ENCODE measurements at regions not wholly inside any gene's neighbourhood (a gene's known extent, or its start where the extent isn't known, plus 50 kb on each side); places are given as distances from the start of the nearest gene placed in this dataset.
A peak's percentile ranks its signal among the peaks of the same experiment; 100 is the strongest.

DNA sequence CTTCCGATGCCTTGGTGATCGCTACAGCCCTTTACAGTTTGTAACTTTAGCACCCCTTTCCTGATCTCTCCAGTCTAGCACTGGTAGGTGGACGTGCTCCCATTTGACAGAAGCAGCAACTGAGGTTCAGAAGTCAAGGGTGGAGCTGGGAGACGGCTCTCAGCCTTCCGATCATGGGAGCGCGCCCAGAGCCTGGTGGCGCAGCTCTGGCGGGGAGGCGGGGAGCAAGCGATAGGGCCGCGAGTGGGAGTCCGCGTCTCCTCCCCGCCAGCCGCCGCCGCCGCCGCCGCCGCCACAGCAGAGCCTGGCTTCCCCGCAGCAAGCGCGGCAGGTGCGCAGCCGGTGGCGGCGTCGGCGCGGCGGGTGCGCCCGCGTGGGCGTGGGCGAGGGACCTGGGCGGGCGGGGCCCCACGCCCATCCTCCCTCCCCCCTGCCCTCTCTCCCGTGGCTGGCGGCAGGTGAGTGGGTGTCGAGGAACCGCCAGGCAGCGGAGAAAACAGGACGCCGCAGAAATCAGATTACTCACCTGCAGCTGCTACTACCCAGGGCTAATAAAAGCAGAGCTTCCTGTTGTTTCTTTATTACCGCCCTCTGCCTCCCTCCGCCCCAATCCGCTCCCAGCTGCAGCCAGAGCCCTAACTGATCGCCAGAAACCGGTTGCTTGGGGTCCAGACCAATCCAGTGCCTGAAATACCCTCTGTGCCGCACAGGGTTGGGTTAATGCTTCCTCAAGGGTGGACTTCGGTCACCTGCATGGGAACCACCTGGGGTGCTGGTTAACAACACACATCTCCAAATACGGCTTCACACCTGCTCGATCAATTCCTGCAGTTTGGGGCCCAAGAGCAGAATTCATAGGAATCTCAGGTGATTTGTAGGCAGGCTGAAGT lies 60.2 kb upstream of the ID3 start:
- H3K9me3 Mint-ChIP-seq, result no peaks in the 10 kb centered on the region
- no peaks in the 10 kb centered on the region for H3K36me3 Mint-ChIP-seq (ENCODE audit: low read depth)
- H3K4me3 Mint-ChIP-seq, result peak overlapping the region; percentile 79
- DNase-seq, result peak; percentile 31
- H3K4me1 Mint-ChIP-seq, result peaks cover 38% of the 10 kb centered on the region
- H3K27ac Mint-ChIP-seq, result no peak overlapping the region
- H3K27me3 Mint-ChIP-seq (ENCODE audit: low read depth, poor library complexity), result peaks cover 46% of the 10 kb centered on the region
- TF ChIP-seq, protein P1, sequence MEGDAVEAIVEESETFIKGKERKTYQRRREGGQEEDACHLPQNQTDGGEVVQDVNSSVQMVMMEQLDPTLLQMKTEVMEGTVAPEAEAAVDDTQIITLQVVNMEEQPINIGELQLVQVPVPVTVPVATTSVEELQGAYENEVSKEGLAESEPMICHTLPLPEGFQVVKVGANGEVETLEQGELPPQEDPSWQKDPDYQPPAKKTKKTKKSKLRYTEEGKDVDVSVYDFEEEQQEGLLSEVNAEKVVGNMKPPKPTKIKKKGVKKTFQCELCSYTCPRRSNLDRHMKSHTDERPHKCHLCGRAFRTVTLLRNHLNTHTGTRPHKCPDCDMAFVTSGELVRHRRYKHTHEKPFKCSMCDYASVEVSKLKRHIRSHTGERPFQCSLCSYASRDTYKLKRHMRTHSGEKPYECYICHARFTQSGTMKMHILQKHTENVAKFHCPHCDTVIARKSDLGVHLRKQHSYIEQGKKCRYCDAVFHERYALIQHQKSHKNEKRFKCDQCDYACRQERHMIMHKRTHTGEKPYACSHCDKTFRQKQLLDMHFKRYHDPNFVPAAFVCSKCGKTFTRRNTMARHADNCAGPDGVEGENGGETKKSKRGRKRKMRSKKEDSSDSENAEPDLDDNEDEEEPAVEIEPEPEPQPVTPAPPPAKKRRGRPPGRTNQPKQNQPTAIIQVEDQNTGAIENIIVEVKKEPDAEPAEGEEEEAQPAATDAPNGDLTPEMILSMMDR (IDR thresholded peaks at IDR 0.05), result no peak

DNA sequence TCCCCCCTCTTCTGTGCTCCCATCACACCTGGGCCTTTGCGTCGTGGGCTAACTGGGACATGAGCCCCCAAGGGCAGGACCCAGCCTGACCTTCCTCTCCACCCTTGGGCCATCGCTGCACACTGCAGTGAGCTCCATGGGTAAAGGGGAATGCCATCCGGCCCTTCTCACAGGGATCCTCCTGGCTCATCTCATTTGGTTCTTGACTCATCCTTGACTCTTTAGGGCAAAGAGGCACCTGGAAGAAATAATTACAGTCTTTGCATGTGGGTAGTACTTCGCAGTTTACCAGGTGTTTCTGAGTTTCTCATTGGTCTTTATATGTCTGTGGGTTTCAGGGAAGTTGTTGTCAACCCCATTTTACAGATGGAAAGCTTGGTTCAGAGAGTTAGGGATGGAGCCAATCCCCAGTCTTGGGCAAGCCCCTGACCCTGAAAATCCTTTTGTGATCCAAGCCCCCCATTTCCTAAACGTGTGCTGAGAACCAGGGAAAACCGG lies 59.3 kb upstream of the ID3 start:
- no peak for DNase-seq
- H3K36me3 Mint-ChIP-seq (ENCODE audit: low read depth), result no peaks in the 10 kb centered on the region
- no peaks in the 10 kb centered on the region for H3K9me3 Mint-ChIP-seq
- no peak overlapping the region for H3K27ac Mint-ChIP-seq
- H3K4me1 Mint-ChIP-seq, result peaks cover 32% of the 10 kb centered on the region
- TF ChIP-seq, protein P1 (IDR thresholded peaks at IDR 0.05), result no peak
- H3K4me3 Mint-ChIP-seq, result peak overlapping the region; percentile 66
- peaks cover 46% of the 10 kb centered on the region for H3K27me3 Mint-ChIP-seq (ENCODE audit: low read depth, poor library complexity)

DNA sequence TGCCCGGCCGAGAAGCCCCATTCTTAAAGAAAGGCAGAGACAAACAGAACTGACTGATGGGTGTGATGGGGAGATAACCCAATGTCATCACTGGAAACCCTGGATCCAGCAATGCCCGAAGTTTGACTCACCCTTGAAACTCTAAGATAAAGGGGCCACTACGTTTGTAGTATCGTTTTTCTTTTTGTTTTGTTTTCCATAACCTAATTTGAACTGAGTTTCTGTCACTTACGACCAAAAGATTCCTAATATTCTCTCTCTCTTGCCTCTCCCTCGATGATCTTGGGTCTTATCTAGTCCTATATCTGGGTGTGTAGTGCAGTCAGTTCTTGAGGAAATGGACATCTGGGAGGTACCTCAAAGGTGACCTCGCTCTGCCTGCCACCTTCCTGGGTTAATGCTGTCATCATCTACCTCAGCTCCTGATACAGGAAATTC lies 57.8 kb upstream of the ID3 start:
- H3K36me3 Mint-ChIP-seq (ENCODE audit: low read depth), result no peaks in the 10 kb centered on the region
- H3K27me3 Mint-ChIP-seq (ENCODE audit: low read depth, poor library complexity), result peaks cover 47% of the 10 kb centered on the region
- no peak for DNase-seq
- TF ChIP-seq, protein P1 (IDR thresholded peaks at IDR 0.05), result no peak
- H3K9me3 Mint-ChIP-seq, result no peaks in the 10 kb centered on the region
- H3K27ac Mint-ChIP-seq, result peak overlapping the region; percentile 10
- H3K4me1 Mint-ChIP-seq, result peaks cover 39% of the 10 kb centered on the region
- no peak overlapping the region for H3K4me3 Mint-ChIP-seq

DNA sequence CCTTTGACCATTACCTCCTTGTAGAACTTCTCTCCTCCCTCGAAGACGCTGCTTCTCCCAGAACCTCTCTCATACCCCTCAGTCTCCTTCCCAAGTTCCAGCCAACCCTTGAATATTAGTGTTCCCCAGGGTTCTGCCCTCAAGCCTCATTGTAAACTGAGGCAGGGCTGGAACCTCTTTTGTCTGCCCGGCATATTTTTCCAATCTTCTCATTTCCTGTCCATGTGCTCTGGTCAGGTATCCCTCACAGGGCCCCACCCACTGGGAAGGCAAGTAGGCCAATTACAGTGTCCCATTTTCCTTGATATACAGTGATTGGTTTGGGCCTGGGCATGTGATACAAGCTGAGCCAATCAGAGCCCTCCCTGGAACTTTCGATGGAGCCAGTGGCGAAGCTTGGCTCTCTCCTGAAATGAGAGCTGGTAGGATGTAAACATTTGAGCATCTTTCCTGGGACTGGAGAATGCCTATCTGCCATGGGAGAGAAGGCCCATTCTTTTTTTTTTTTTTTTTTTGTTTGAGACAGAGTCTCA lies 57.1 kb upstream of the ID3 start:
- Mint-ChIP-seq H3K4me1 (peaks cover 39% of the 10 kb centered on the region), H3K9me3 (no peaks in the 10 kb centered on the region), H3K36me3 (ENCODE audit: low read depth) (no peaks in the 10 kb centered on the region), H3K27ac (no peak overlapping the region), H3K27me3 (ENCODE audit: low read depth, poor library complexity) (peaks cover 47% of the 10 kb centered on the region), H3K4me3 (no peak overlapping the region)
- TF ChIP-seq, protein P1 (IDR thresholded peaks at IDR 0.05), result no peak
- DNase-seq, result no peak

DNA sequence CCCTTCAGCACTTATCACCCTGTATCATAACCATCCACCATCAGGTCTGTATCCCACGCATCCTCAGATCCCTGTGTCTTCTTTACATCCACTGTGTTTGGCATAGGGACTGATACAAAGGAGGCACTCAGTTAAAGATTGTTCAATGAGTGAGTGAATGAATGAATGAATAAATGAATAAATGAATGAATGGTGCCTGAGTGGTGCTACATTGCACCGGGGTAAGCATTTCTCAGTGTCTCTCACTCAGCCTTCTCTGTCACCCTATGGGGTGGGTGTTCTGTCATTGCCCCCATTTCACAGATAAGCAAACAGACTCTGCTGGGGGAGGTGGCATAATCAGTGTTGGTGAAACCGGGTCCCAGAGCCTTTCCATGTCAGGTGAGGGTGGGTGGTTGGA lies 56.6 kb upstream of the ID3 start:
- Mint-ChIP-seq H3K9me3 (no peaks in the 10 kb centered on the region), H3K36me3 (ENCODE audit: low read depth) (no peaks in the 10 kb centered on the region), H3K27me3 (ENCODE audit: low read depth, poor library complexity) (peaks cover 42% of the 10 kb centered on the region), H3K4me1 (peaks cover 35% of the 10 kb centered on the region), H3K4me3 (no peak overlapping the region), H3K27ac (no peak overlapping the region)
- TF ChIP-seq, protein P1 (IDR thresholded peaks at IDR 0.05), result no peak
- DNase-seq, result no peak

All from nephron progenitor cell (in vitro differentiated cells).